Neural progenitor cell (in vitro differentiated cells): ENCODE measurements at regions not wholly inside any gene's neighbourhood (a gene's known extent, or its start where the extent isn't known, plus 50 kb on each side); places are given as distances from the start of the nearest gene placed in this dataset.

ENCODE experiments used
- DNase-seq: peaks from one replicate; pipeline ENCODE4 v3.0.0-alpha.2; 2016; ENCODE audit warnings: low spot score
- H2AFZ ChIP-seq: fragments of 200-600 bp; sonication (generic); replicated peaks from 2 replicates; pipeline ENCODE4 v1.6.1; 2016; ENCODE audit warnings: antibody characterized with exemption
- H3F3A ChIP-seq: fragments of 200-600 bp; sonication (generic); 2 replicates; pipeline ENCODE4 v1.6.1; 2016; ENCODE audit warnings: antibody characterized with exemption, low read depth
- H3K27ac ChIP-seq: fragments of 200-600 bp; sonication (generic); 2 replicates; pipeline ENCODE4 v1.5.1; 2016; ENCODE audit warnings: mild to moderate bottlenecking
- H3K27me3 ChIP-seq: fragments of 200-600 bp; sonication (generic); 2 replicates; pipeline ENCODE4 v1.6.1; 2016; ENCODE audit warnings: mild to moderate bottlenecking, moderate library complexity
- H3K36me3 ChIP-seq: fragments of 200-600 bp; sonication (generic); 2 replicates; pipeline ENCODE4 v1.5.1; 2016
- H3K4me1 ChIP-seq: fragments of 200-600 bp; sonication (generic); 2 replicates; pipeline ENCODE4 v1.6.1; 2016; ENCODE audit warnings: mixed run types
- H3K4me2 ChIP-seq: fragments of 200-600 bp; sonication (generic); 2 replicates; pipeline ENCODE4 v1.6.1; 2016
- H3K4me3 ChIP-seq: fragments of 200-600 bp; sonication (generic); 2 replicates; pipeline ENCODE4 v1.5.1; 2016
- H3K79me2 ChIP-seq: fragments of 200-600 bp; sonication (generic); 2 replicates; pipeline ENCODE4 v1.6.1; 2016; ENCODE audit warnings: low read depth
- H3K9ac ChIP-seq: fragments of 200-600 bp; sonication (generic); 2 replicates; pipeline ENCODE4 v1.6.1; 2016
- H3K9me3 ChIP-seq: fragments of 200-600 bp; sonication (generic); 2 replicates; pipeline ENCODE4 v1.5.1; 2016; ENCODE audit warnings: low read depth
- H4K20me1 ChIP-seq: fragments of 200-600 bp; sonication (generic); 2 replicates; pipeline ENCODE4 v1.6.1; 2016; ENCODE audit warnings: low read depth
- H3K27ac Mint-ChIP-seq: 3 replicates; pipeline ENCODE4 v1.8.0; 2021; ENCODE audit warnings: mixed read lengths
- H3K27me3 Mint-ChIP-seq: 2 replicates; pipeline ENCODE4 v1.8.0; 2022; ENCODE audit warnings: low read depth, mild to moderate bottlenecking, inconsistent platforms, moderate library complexity, mixed read lengths; ENCODE audit not compliant: insufficient read depth
- H3K36me3 Mint-ChIP-seq: 3 replicates; pipeline ENCODE4 v1.8.0; 2021; ENCODE audit warnings: mixed read lengths
- H3K4me1 Mint-ChIP-seq: 3 replicates; pipeline ENCODE4 v1.8.0; 2021; ENCODE audit warnings: mixed read lengths
- H3K4me3 Mint-ChIP-seq: 3 replicates; pipeline ENCODE4 v1.8.0; 2021; ENCODE audit warnings: mild to moderate bottlenecking, moderate library complexity, mixed read lengths
- H3K9me3 Mint-ChIP-seq: 3 replicates; pipeline ENCODE4 v1.8.0; 2020; ENCODE audit warnings: mixed read lengths
- CTCF ChIP-seq: fragments of 200-600 bp; sonication (generic); IDR thresholded peaks from 2 replicates; pipeline ENCODE4 v1.5.1; 2017; ENCODE audit warnings: antibody characterized with exemption, mild to moderate bottlenecking
- EZH2 ChIP-seq: fragments of 200-600 bp; sonication (generic); IDR thresholded peaks from 2 replicates; pipeline ENCODE4 v1.6.1; 2017; ENCODE audit warnings: antibody characterized with exemption, mild to moderate bottlenecking, moderate library complexity
- EZH2phosphoT487 ChIP-seq: fragments of 200-600 bp; sonication (generic); IDR thresholded peaks from 2 replicates; pipeline ENCODE4 v1.6.1; 2017; ENCODE audit warnings: antibody characterized with exemption

- Mint-ChIP-seq H3K36me3 (no peaks in the 10 kb centered on the region), H3K27me3 (no peaks in the 10 kb centered on the region), H3K4me3 (no peak overlapping the region), H3K4me1 (no peaks in the 10 kb centered on the region), H3K27ac (no peak overlapping the region), H3K9me3 (no peaks in the 10 kb centered on the region)
- Histone ChIP-seq H3K36me3 (no peaks in the 10 kb centered on the region), H2AFZ (no peak overlapping the region), H3K4me3 (no peak overlapping the region), H3K79me2 (no peaks in the 10 kb centered on the region), H3K9ac (no peak overlapping the region), H3K4me2 (no peak overlapping the region), H3K27me3 (no peaks in the 10 kb centered on the region), H3K9me3 (no peaks in the 10 kb centered on the region), H4K20me1 (no peaks in the 10 kb centered on the region), H3K4me1 (peaks cover 11% of the 10 kb centered on the region), H3K27ac (no peak overlapping the region), H3F3A (no peaks in the 10 kb centered on the region)
- TF ChIP-seq EZH2 (no peak), CTCF (no peak), EZH2phosphoT487 (no peak)
- DNase-seq: peak; percentile 4
Observed at GRCh38 chr1:72606216-72606810, 324.0 kb upstream of the NEGR1 start.

- H3F3A ChIP-seq: no peaks in the 10 kb centered on the region
- no peaks in the 10 kb centered on the region for H3K36me3 Mint-ChIP-seq
- TF ChIP-seq EZH2phosphoT487 (no peak), EZH2 (no peak)
Observed at GRCh38 chr1:72601035-72601674, 318.8 kb upstream of the NEGR1 start.

GRCh38 chr1:72586023-72586685 lies 303.8 kb upstream of the NEGR1 start:
- H3K36me3 Mint-ChIP-seq: no peaks in the 10 kb centered on the region
- H3K27ac Mint-ChIP-seq: no peak overlapping the region
- no peaks in the 10 kb centered on the region for H3K4me1 Mint-ChIP-seq
- Histone ChIP-seq H3K9me3 (no peaks in the 10 kb centered on the region), H3K27ac (no peak overlapping the region), H3F3A (no peaks in the 10 kb centered on the region), H3K4me3 (no peak overlapping the region), H3K79me2 (no peaks in the 10 kb centered on the region), H3K4me2 (no peak overlapping the region), H2AFZ (no peak overlapping the region), H4K20me1 (no peaks in the 10 kb centered on the region), H3K27me3 (no peaks in the 10 kb centered on the region), H3K9ac (no peak overlapping the region), H3K36me3 (no peaks in the 10 kb centered on the region), H3K4me1 (no peaks in the 10 kb centered on the region)
- H3K9me3 Mint-ChIP-seq: no peaks in the 10 kb centered on the region
- no peak for TF ChIP-seq EZH2
- no peak for TF ChIP-seq CTCF
- no peak for TF ChIP-seq EZH2phosphoT487
- H3K27me3 Mint-ChIP-seq: no peaks in the 10 kb centered on the region
- no peak overlapping the region for H3K4me3 Mint-ChIP-seq
- DNase-seq: no peak

More at GRCh38 chr1:72601035-72601674, 318.8 kb upstream of the NEGR1 start:
- H3K4me3 Mint-ChIP-seq: no peak overlapping the region
- no peaks in the 10 kb centered on the region for H3K27me3 Mint-ChIP-seq
- no peaks in the 10 kb centered on the region for H3K9me3 Mint-ChIP-seq
- H3K9me3 ChIP-seq: no peaks in the 10 kb centered on the region
- DNase-seq: no peak
- no peak overlapping the region for H3K4me2 ChIP-seq
- no peaks in the 10 kb centered on the region for H3K36me3 ChIP-seq
- no peaks in the 10 kb centered on the region for H3K79me2 ChIP-seq
- H3K27ac Mint-ChIP-seq: no peak overlapping the region
- no peak overlapping the region for H3K9ac ChIP-seq
- no peaks in the 10 kb centered on the region for H3K27me3 ChIP-seq
- H3K27ac ChIP-seq: no peak overlapping the region
- H4K20me1 ChIP-seq: no peaks in the 10 kb centered on the region
- no peaks in the 10 kb centered on the region for H3K4me1 Mint-ChIP-seq
- H2AFZ ChIP-seq: no peak overlapping the region
- H3K4me1 ChIP-seq: peaks cover 6% of the 10 kb centered on the region
- H3K4me3 ChIP-seq: no peak overlapping the region

- Histone ChIP-seq H2AFZ (no peak overlapping the region), H3F3A (no peaks in the 10 kb centered on the region), H3K4me2 (no peak overlapping the region), H3K27ac (no peak overlapping the region), H3K79me2 (no peaks in the 10 kb centered on the region), H4K20me1 (no peaks in the 10 kb centered on the region), H3K9ac (no peak overlapping the region), H3K9me3 (no peaks in the 10 kb centered on the region), H3K4me3 (no peak overlapping the region), H3K36me3 (no peaks in the 10 kb centered on the region), H3K4me1 (no peaks in the 10 kb centered on the region), H3K27me3 (no peaks in the 10 kb centered on the region)
- Mint-ChIP-seq H3K4me1 (no peaks in the 10 kb centered on the region), H3K36me3 (no peaks in the 10 kb centered on the region), H3K27me3 (no peaks in the 10 kb centered on the region), H3K4me3 (no peak overlapping the region), H3K27ac (no peak overlapping the region), H3K9me3 (no peaks in the 10 kb centered on the region)
- no peak for DNase-seq
- TF ChIP-seq CTCF: no peak
- no peak for TF ChIP-seq EZH2
- TF ChIP-seq EZH2phosphoT487: no peak
Observed at GRCh38 chr1:72579629-72580028, 297.3 kb upstream of the NEGR1 start.
